H1 (cell line): ENCODE measurements at regions not wholly inside any gene's neighbourhood (a gene's known extent, or its start where the extent isn't known, plus 50 kb on each side); places are given as distances from the start of the nearest gene placed in this dataset.

Experiments used
- CTCF ChIA-PET: fragments of 300-600 bp; sonication (Branson Sonifier 250); formaldehyde crosslinking; loops from one replicate; lab custom pipeline; 2021; ENCODE audit not compliant: partially characterized antibody; lab: Charles Lee
- POLR2A ChIA-PET: fragments of 300-600 bp; sonication (Branson Sonifier 250); formaldehyde crosslinking; loops from one replicate; lab custom pipeline; 2021; ENCODE audit warnings: inconsistent platforms; ENCODE audit not compliant: partially characterized antibody; lab: Charles Lee
- DNase-seq, 2 experiments: peaks; one replicate each; pipeline versions ENCODE4 v3.0.0 to v3.0.0-alpha.2; 2010 to 2022; ENCODE audit warnings: low spot score in 2 of 2, low read depth in 1 of 2, mixed read lengths in 1 of 2
- FAIRE-seq: peaks from 2 replicates; lab custom pipeline; 2011; peaks lifted over from hg19 to GRCh38; lab: Jason Lieb, UNC
- H2AFZ ChIP-seq: 2 replicates; pipeline ENCODE4 v1.8.1; 2012; ENCODE audit warnings: low read length, inconsistent platforms
- H2AK5ac ChIP-seq: 2 replicates; pipeline ENCODE4 v1.6.1; 2013; ENCODE audit warnings: low read depth, low read length
- H2BK120ac ChIP-seq: replicated peaks from 2 replicates; pipeline ENCODE3; 2013; ENCODE audit warnings: low read depth, low read length, inconsistent platforms
- H2BK12ac ChIP-seq: 2 replicates; pipeline ENCODE4 v1.6.1; 2013; ENCODE audit warnings: low read depth, low read length
- H2BK15ac ChIP-seq: 2 replicates; pipeline ENCODE4 v1.6.1; 2013; ENCODE audit warnings: low read length
- H2BK20ac ChIP-seq: 2 replicates; pipeline ENCODE4 v1.6.1; 2013; ENCODE audit warnings: low read length
- H2BK5ac ChIP-seq: 2 replicates; pipeline ENCODE4 v1.6.1; 2013; ENCODE audit warnings: low read depth, low read length
- H3K14ac ChIP-seq: 2 replicates; pipeline ENCODE4 v1.6.1; 2013; ENCODE audit warnings: inconsistent platforms; ENCODE audit not compliant: insufficient read length
- H3K18ac ChIP-seq: 2 replicates; pipeline ENCODE4 v1.6.1; 2013; ENCODE audit warnings: low read length; ENCODE audit errors: extremely low read depth
- H3K23ac ChIP-seq: 2 replicates; pipeline ENCODE4 v1.6.1; 2013; ENCODE audit warnings: inconsistent platforms; ENCODE audit not compliant: insufficient read length
- H3K23me2 ChIP-seq: 2 replicates; pipeline ENCODE4 v1.6.1; 2013; ENCODE audit warnings: low read depth, low read length
- H3K27ac ChIP-seq: 2 replicates; pipeline ENCODE4 v1.6.1; 2011; ENCODE audit warnings: low read depth, low read length, inconsistent platforms
- H3K27me3 ChIP-seq, 4 experiments: replicated peaks in 1 of 4; 1 replicate in 1 of 4; 2 replicates in 3 of 4; pipeline versions ENCODE4 v1.6.1 to v1.8.1; 2011 to 2013; ENCODE audit warnings: low read length in 3 of 4, mild to moderate bottlenecking in 3 of 4, inconsistent platforms in 2 of 4, mixed read lengths in 2 of 4, moderate library complexity in 1 of 4; ENCODE audit not compliant: control insufficient read depth in 3 of 4, insufficient read depth in 3 of 4; ENCODE audit errors: extremely low read depth in 1 of 4
- H3K36me3 ChIP-seq, 4 experiments: 2 replicates each; pipeline versions ENCODE4 v1.6.1 to v1.8.1; 2011 to 2013; ENCODE audit warnings: mild to moderate bottlenecking in 4 of 4, low read length in 3 of 4, moderate library complexity in 2 of 4, control low read depth in 1 of 4, inconsistent platforms in 1 of 4; ENCODE audit not compliant: insufficient read depth in 4 of 4, control insufficient read depth in 2 of 4
- H3K4ac ChIP-seq: replicated peaks from 2 replicates; pipeline ENCODE3; 2013; ENCODE audit warnings: low read length, low read depth, mixed read lengths, inconsistent platforms; ENCODE audit not compliant: insufficient read length
- H3K4me1 ChIP-seq, 4 experiments: replicated peaks in 1 of 4; 1 replicate in 1 of 4; 2 replicates in 3 of 4; pipeline versions ENCODE4 v1.6.1 to v1.8.1; 2011 to 2013; ENCODE audit warnings: low read length in 3 of 4, inconsistent platforms in 2 of 4, mixed read lengths in 1 of 4; ENCODE audit not compliant: insufficient read depth in 4 of 4, control insufficient read depth in 3 of 4
- H3K4me2 ChIP-seq, 2 experiments: 2 replicates each; pipeline versions ENCODE4 v1.6.1 to v1.8.1; 2011 to 2013; ENCODE audit warnings: low read depth in 2 of 2, low read length in 2 of 2, control low read depth in 1 of 2, inconsistent platforms in 1 of 2, mild to moderate bottlenecking in 1 of 2; ENCODE audit not compliant: insufficient read depth in 1 of 2
- H3K4me3 ChIP-seq, 4 experiments: fragments of 200-600, 300-600 bp in 1 of 4; sonication (generic), shearing (Covaris generic), sonication (Bioruptor Twin) in 1 of 4; 2 replicates each; pipeline versions ENCODE4 v1.5.1 to v1.8.1; 2011 to 2016; ENCODE audit warnings: low read length in 4 of 4, low read depth in 3 of 4, control low read depth in 2 of 4, inconsistent platforms in 2 of 4, mild to moderate bottlenecking in 2 of 4, mixed read lengths in 1 of 4, moderate library complexity in 1 of 4; ENCODE audit not compliant: insufficient read depth in 2 of 4; ENCODE audit errors: extremely low read depth in 1 of 4
- H3K56ac ChIP-seq: replicated peaks from 2 replicates; pipeline ENCODE3; 2013; ENCODE audit warnings: low read depth, mild to moderate bottlenecking, mixed read lengths, low read length, inconsistent platforms; ENCODE audit not compliant: insufficient read length
- H3K79me1 ChIP-seq: 2 replicates; pipeline ENCODE4 v1.6.1; 2013; ENCODE audit warnings: low read depth, low read length, control low read depth
- H3K79me2 ChIP-seq, 2 experiments: 2 replicates each; pipeline versions ENCODE4 v1.6.1 to v1.8.1; 2012 to 2013; ENCODE audit warnings: low read length in 2 of 2, mild to moderate bottlenecking in 2 of 2, inconsistent platforms in 1 of 2; ENCODE audit not compliant: insufficient read depth in 2 of 2, control insufficient read depth in 1 of 2
- H3K9ac ChIP-seq, 4 experiments: replicated peaks in 1 of 4; 1 replicate in 1 of 4; 2 replicates in 3 of 4; pipeline versions ENCODE4 v1.6.1 to v1.8.1; 2011 to 2013; ENCODE audit warnings: low read depth in 3 of 4, low read length in 3 of 4, control low read depth in 2 of 4, mild to moderate bottlenecking in 2 of 4, moderate library complexity in 2 of 4, inconsistent platforms in 1 of 4; ENCODE audit errors: extremely low read depth in 1 of 4
- H3K9me3 ChIP-seq, 2 experiments: 2 replicates each; pipeline versions ENCODE4 v1.6.1 to v1.8.1; 2012 to 2013; ENCODE audit warnings: mild to moderate bottlenecking in 2 of 2, moderate library complexity in 2 of 2, control low read depth in 1 of 2, inconsistent platforms in 1 of 2, low read depth in 1 of 2, low read length in 1 of 2, mixed read lengths in 1 of 2; ENCODE audit not compliant: insufficient read depth in 2 of 2
- H4K20me1 ChIP-seq, 2 experiments: replicated peaks in 1 of 2; 2 replicates each; pipeline versions ENCODE3 to v1.8.1; 2011 to 2013; ENCODE audit warnings: inconsistent platforms in 2 of 2, low read length in 2 of 2, mild to moderate bottlenecking in 1 of 2; ENCODE audit not compliant: insufficient read depth in 2 of 2, control insufficient read depth in 1 of 2
- H4K5ac ChIP-seq: 2 replicates; pipeline ENCODE4 v1.6.1; 2013; ENCODE audit warnings: low read length, low read depth, mixed read lengths, inconsistent platforms; ENCODE audit not compliant: insufficient read length
- H4K8ac ChIP-seq: 2 replicates; pipeline ENCODE4 v1.8.0; 2013; ENCODE audit warnings: mild to moderate bottlenecking, moderate library complexity, low read length, inconsistent platforms; ENCODE audit not compliant: insufficient read depth; ENCODE audit errors: extremely low read depth
- H4K91ac ChIP-seq: replicated peaks from 2 replicates; pipeline ENCODE3; 2013; ENCODE audit warnings: low read length, mixed read lengths, inconsistent platforms; ENCODE audit not compliant: insufficient read length
- ASH2L ChIP-seq: fragments of 200-600, 300-600 bp; sonication (generic); IDR thresholded peaks from one replicate; pipeline ENCODE4 v1.7.1; 2017; ENCODE audit warnings: low read length
- BCL11A ChIP-seq, 2 experiments: IDR thresholded peaks; one replicate each; pipeline ENCODE4 v1.6.1; 2011; ENCODE audit warnings: low read depth in 2 of 2, low read length in 2 of 2, mild to moderate bottlenecking in 2 of 2
- CHD2 ChIP-seq: IDR thresholded peaks from 2 replicates; pipeline ENCODE4 v1.6.1; 2012; ENCODE audit warnings: low read length, improper control_type of control experiment
- CTBP2 ChIP-seq: IDR thresholded peaks from 2 replicates; pipeline ENCODE4 v1.7.0; 2011; ENCODE audit warnings: borderline replicate concordance, mild to moderate bottlenecking, moderate library complexity, mixed read lengths, low read length; ENCODE audit not compliant: insufficient read depth, insufficient read length
- HDAC6 ChIP-seq: IDR thresholded peaks from one replicate; pipeline ENCODE4 v1.7.1; 2012; ENCODE audit warnings: low read depth, mild to moderate bottlenecking, inconsistent platforms, low read length, moderate library complexity
- NANOG ChIP-seq: IDR thresholded peaks from 2 replicates; pipeline ENCODE4 v1.6.1; 2011; ENCODE audit warnings: low read length, low read depth, mild to moderate bottlenecking, inconsistent platforms; ENCODE audit not compliant: insufficient read depth, poor library complexity, severe bottlenecking
- RAD21 ChIP-seq, 2 experiments: IDR thresholded peaks in 1 of 2; conservative IDR thresholded peaks in 1 of 2; 2 replicates each; pipeline ENCODE4 v1.6.1; 2011; ENCODE audit warnings: low read depth in 2 of 2, low read length in 2 of 2, improper control_type of control experiment in 1 of 2, inconsistent platforms in 1 of 2, mild to moderate bottlenecking in 1 of 2, moderate library complexity in 1 of 2
- RBBP5 ChIP-seq: IDR thresholded peaks from 2 replicates; pipeline ENCODE4 v1.7.1; 2012; ENCODE audit warnings: low read depth, mild to moderate bottlenecking, inconsistent platforms, low read length, moderate library complexity, borderline replicate concordance
- RFX5 ChIP-seq: IDR thresholded peaks from 2 replicates; pipeline ENCODE4 v1.6.1; 2011; ENCODE audit warnings: low read depth, low read length, improper control_type of control experiment, borderline replicate concordance
- SUZ12 ChIP-seq: fragments of 200-600 bp; sonication (generic); IDR thresholded peaks from 2 replicates; pipeline ENCODE4 v1.6.1; 2012; ENCODE audit warnings: mild to moderate bottlenecking, inconsistent platforms, low read length, moderate library complexity, mixed read lengths
- TAF1 ChIP-seq: IDR thresholded peaks from 2 replicates; pipeline ENCODE4 v1.6.1; 2011; ENCODE audit warnings: mild to moderate bottlenecking, low read depth, low read length
- TCF12 ChIP-seq: IDR thresholded peaks from 2 replicates; pipeline ENCODE4 v1.6.1; 2011; ENCODE audit warnings: low read depth, mild to moderate bottlenecking, low read length
- WGBS, 2 experiments: shearing (Covaris generic) in 1 of 2; methylation state at CpG; one replicate each; pipeline versions ENCODE4 v1.1.6 to v1.1.7; 2013 to 2015; ENCODE audit warnings: low lambda C conversion rate in 2 of 2, mixed read lengths in 2 of 2, inconsistent platforms in 1 of 2, low coverage in 1 of 2, missing lambda C conversion rate in 1 of 2; ENCODE audit not compliant: insufficient replicate concordance in 2 of 2, insufficient coverage in 1 of 2, insufficient read length in 1 of 2; ENCODE audit errors: extremely low coverage in 1 of 2, missing lambda C conversion rate in 1 of 2; 5-methylcytosine and 5-hydroxymethylcytosine counted together

DNA sequence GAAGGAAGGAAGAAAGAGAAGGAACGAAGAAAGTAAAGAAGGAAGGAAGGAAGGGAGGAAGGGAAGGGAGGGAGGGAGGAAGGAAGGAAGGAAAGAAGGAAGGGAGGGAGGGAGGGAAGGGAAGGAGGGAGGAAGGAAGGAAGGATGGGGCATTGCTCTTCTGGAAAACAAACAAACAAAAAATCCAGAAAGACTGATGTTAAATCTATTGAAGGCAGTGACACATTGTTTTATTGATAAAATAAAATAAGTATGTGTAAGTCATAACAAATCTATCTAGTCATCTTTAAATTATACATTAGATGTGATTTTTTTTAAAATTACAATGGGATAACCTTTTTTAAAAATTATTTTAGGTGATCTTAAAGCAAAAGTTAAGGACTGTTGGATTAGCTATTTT is 1245.5 kb downstream of the STIM2 start:
- no peak for TF ChIP-seq ASH2L
- no peak for TF ChIP-seq SUZ12
- TF ChIP-seq TCF12, result no peak
- no peak for TF ChIP-seq RAD21 (IDR thresholded peaks at IDR 0.05 in 1 of 2, conservative IDR thresholded peaks at IDR 0.05 in 1 of 2; ENCODE audit: low read depth in 2 of 2, low read length in 2 of 2)
- no peak for TF ChIP-seq CHD2
- TF ChIP-seq HDAC6, result no peak
- no peak for TF ChIP-seq RBBP5
- TF ChIP-seq RFX5, result no peak
- TF ChIP-seq TAF1, result no peak
- TF ChIP-seq NANOG, result no peak
- TF ChIP-seq BCL11A (IDR thresholded peaks at IDR 0.05; ENCODE audit: low read depth in 2 of 2, low read length in 2 of 2), result no peak
- no peak for TF ChIP-seq CTBP2
- H2AK5ac ChIP-seq, result no peak overlapping the region
- no peaks in the 10 kb centered on the region for H3K4me1 ChIP-seq
- no peak overlapping the region for H2BK5ac ChIP-seq
- H3K56ac ChIP-seq, result no peak overlapping the region
- no peak overlapping the region for H3K4me2 ChIP-seq
- no peak overlapping the region for H3K23ac ChIP-seq
- no peak overlapping the region for H2BK120ac ChIP-seq
- no peak overlapping the region for H2AFZ ChIP-seq
- H3K23me2 ChIP-seq, result no peaks in the 10 kb centered on the region
- no peak overlapping the region for H3K9ac ChIP-seq
- no peak overlapping the region for H3K4ac ChIP-seq
- no peak overlapping the region for H3K14ac ChIP-seq
- no peaks in the 10 kb centered on the region for H3K36me3 ChIP-seq
- no peaks in the 10 kb centered on the region for H3K27me3 ChIP-seq
- H3K4me3 ChIP-seq, result no peak overlapping the region
- no peak overlapping the region for H4K8ac ChIP-seq
- H2BK20ac ChIP-seq, result no peak overlapping the region
- H4K91ac ChIP-seq, result no peak overlapping the region
- no peaks in the 10 kb centered on the region for H3K9me3 ChIP-seq
- no peak overlapping the region for H4K5ac ChIP-seq
- no peak overlapping the region for H3K27ac ChIP-seq
- no peak for FAIRE-seq
- DNase-seq, result no peak
- CTCF ChIA-PET, result no interaction called here
- no peaks in the 10 kb centered on the region for H3K79me1 ChIP-seq
- H4K20me1 ChIP-seq, result no peaks in the 10 kb centered on the region
- WGBS, 2 experiments, result 29% methylated on average over 1 of the region's 1 CpG; no CpG with 5 or more reads in 1 of the 2 experiments
- POLR2A ChIA-PET, result no interaction called here
- no peak overlapping the region for H3K18ac ChIP-seq
- H3K79me2 ChIP-seq, result no peaks in the 10 kb centered on the region
- no peak overlapping the region for H2BK15ac ChIP-seq
- H2BK12ac ChIP-seq, result no peak overlapping the region
